ENCODE measurements at regions not wholly inside any gene's neighbourhood (a gene's known extent, or its start where the extent isn't known, plus 50 kb on each side); places are given as distances from the start of the nearest gene placed in this dataset.

- TF ChIP-seq CTCF (IDR thresholded peaks at IDR 0.05; ENCODE audit: insufficient read depth, low read length) (no peak), REST (IDR thresholded peaks at IDR 0.05; ENCODE audit: insufficient replicate concordance, low read depth) (no peak), POLR2AphosphoS5 (IDR thresholded peaks at IDR 0.05; ENCODE audit: low read depth) (no peak), SPI1 (IDR thresholded peaks at IDR 0.05; ENCODE audit: borderline replicate concordance, low read depth) (no peak), GABPA (IDR thresholded peaks at IDR 0.05; ENCODE audit: low read depth) (no peak)
Observed at GRCh38 chr1:168794057-168794456, 65.1 kb upstream of the DPT start.
